PC-3 (cell line): ENCODE measurements at regions not wholly inside any gene's neighbourhood (a gene's known extent, or its start where the extent isn't known, plus 50 kb on each side); places are given as distances from the start of the nearest gene placed in this dataset.

Experiments used
- ATAC-seq: fragments of 200-7000 bp; cut with Tn5 transposase; 2 replicates; pipeline ENCODE4 v1.9.1; 2020; ENCODE audit warnings: mild to moderate bottlenecking, moderate library complexity
- BruUV-seq: library from RNA; stranded (reverse); fragments of 400-500 nt; replicated peaks from 2 replicates; lab custom pipeline; 2021; lab: Mats Ljungman, UMichigan
- CTCF ChIA-PET: fragments of 300-600 bp; sonication (Branson Sonifier 250); formaldehyde crosslinking; loops from one replicate; lab custom pipeline; 2022; ENCODE audit warnings: antibody characterized with exemption; lab: Charles Lee
- POLR2A ChIA-PET: fragments of 300-600 bp; sonication (Branson Sonifier 250); formaldehyde crosslinking; loops from one replicate; lab custom pipeline; 2022; ENCODE audit warnings: antibody characterized with exemption; ENCODE audit not compliant: unreplicated experiment; lab: Charles Lee
- DNase-seq: peaks from one replicate; pipeline ENCODE4 v3.0.0-alpha.2; 2015
- H2AFZ ChIP-seq: fragments of 300-600 bp; sonication (generic); 2 replicates; pipeline ENCODE4 v1.6.0; 2016; ENCODE audit warnings: antibody characterized with exemption, low read length
- H3F3A ChIP-seq: fragments of 300-600 bp; sonication (generic); one replicate; pipeline ENCODE4 v1.6.0; 2017; ENCODE audit warnings: antibody characterized with exemption, low read length, control low read depth, mild to moderate bottlenecking; ENCODE audit not compliant: unreplicated experiment
- H3K27ac ChIP-seq: fragments of 300-600 bp; sonication (generic); 2 replicates; pipeline ENCODE4 v1.5.1; 2016; ENCODE audit warnings: mild to moderate bottlenecking, low read length
- H3K27me3 ChIP-seq: fragments of 300-600 bp; sonication (generic); 2 replicates; pipeline ENCODE4 v1.6.1; 2016; ENCODE audit warnings: low read length, mixed read lengths
- H3K36me3 ChIP-seq: fragments of 300-600 bp; sonication (generic); 2 replicates; pipeline ENCODE4 v1.6.1; 2016; ENCODE audit warnings: low read depth, mixed run types, low read length, mixed read lengths
- H3K4me1 ChIP-seq: fragments of 300-600 bp; sonication (generic); 2 replicates; pipeline ENCODE4 v1.5.1; 2016; ENCODE audit warnings: low read length; ENCODE audit not compliant: insufficient read depth
- H3K4me2 ChIP-seq: fragments of 300-600 bp; sonication (generic); 2 replicates; pipeline ENCODE4 v1.6.0; 2016; ENCODE audit warnings: low read length
- H3K4me3 ChIP-seq: fragments of 300-600 bp; sonication (generic); 2 replicates; pipeline ENCODE4 v1.5.1; 2016; ENCODE audit warnings: mild to moderate bottlenecking, low read length, mixed read lengths
- H3K79me2 ChIP-seq: fragments of 300-600 bp; sonication (generic); 2 replicates; pipeline ENCODE4 v1.6.1; 2017; ENCODE audit warnings: low read length, mixed read lengths
- H3K9ac ChIP-seq: fragments of 300-600 bp; sonication (generic); 2 replicates; pipeline ENCODE4 v1.6.0; 2016; ENCODE audit warnings: mild to moderate bottlenecking, low read length
- H3K9me2 ChIP-seq: fragments of 300-600 bp; sonication (generic); replicated peaks from 2 replicates; pipeline ENCODE4 v1.6.1; 2016; ENCODE audit warnings: mixed run types, low read length, mixed read lengths
- H3K9me3 ChIP-seq: fragments of 300-600 bp; sonication (generic); 2 replicates; pipeline ENCODE4 v1.6.1; 2016; ENCODE audit warnings: low read length, mixed read lengths
- H4K20me1 ChIP-seq: fragments of 300-600 bp; sonication (generic); 2 replicates; pipeline ENCODE4 v1.6.1; 2016; ENCODE audit warnings: low read length, mixed read lengths
- EZH2 ChIP-seq: fragments of 300-600 bp; sonication (generic); IDR thresholded peaks from one replicate; pipeline ENCODE4 v1.6.1; 2017; ENCODE audit warnings: antibody characterized with exemption, mild to moderate bottlenecking, low read length; ENCODE audit not compliant: unreplicated experiment
- EZH2phosphoT487 ChIP-seq: fragments of 300-600 bp; sonication (generic); IDR thresholded peaks from 2 replicates; pipeline ENCODE4 v1.6.1; 2018; ENCODE audit warnings: mild to moderate bottlenecking, antibody characterized with exemption, low read length, borderline replicate concordance
- intact Hi-C: fragments of 100-400 bp; cut with micrococcal nuclease; formaldehyde crosslinking; loops from 2 replicates; pipeline ENCODE4 v1.9.0; 2023
- TF ChIP-seq, protein P1 (sequence below): fragments of 300-600 bp; sonication (generic); conservative IDR thresholded peaks from 2 replicates; pipeline ENCODE4 v1.5.1; 2017; ENCODE audit warnings: antibody characterized with exemption, low read depth, mild to moderate bottlenecking, low read length

DNA sequence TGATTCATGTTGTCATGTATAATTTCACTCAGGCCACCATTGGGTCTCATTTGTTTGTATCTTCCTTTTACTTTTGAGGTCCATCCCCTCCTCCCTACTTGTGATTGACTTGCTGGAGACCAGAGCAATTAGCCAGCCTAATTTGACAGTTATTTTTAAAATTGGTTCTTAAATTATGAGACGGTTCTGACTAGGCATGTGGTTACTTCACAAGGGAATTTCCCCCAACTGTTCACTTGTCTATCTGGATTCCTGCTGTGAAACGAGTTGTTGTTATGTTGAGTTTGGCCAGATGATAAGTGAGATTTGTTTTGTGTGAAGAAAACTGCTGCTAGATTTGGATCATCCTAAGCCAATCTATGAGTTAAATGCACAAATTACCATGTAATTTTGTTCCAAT is 359.1 kb downstream of the BARHL2 start:
- TF ChIP-seq EZH2 (no peak), EZH2phosphoT487 (no peak)
- TF ChIP-seq, protein P1, sequence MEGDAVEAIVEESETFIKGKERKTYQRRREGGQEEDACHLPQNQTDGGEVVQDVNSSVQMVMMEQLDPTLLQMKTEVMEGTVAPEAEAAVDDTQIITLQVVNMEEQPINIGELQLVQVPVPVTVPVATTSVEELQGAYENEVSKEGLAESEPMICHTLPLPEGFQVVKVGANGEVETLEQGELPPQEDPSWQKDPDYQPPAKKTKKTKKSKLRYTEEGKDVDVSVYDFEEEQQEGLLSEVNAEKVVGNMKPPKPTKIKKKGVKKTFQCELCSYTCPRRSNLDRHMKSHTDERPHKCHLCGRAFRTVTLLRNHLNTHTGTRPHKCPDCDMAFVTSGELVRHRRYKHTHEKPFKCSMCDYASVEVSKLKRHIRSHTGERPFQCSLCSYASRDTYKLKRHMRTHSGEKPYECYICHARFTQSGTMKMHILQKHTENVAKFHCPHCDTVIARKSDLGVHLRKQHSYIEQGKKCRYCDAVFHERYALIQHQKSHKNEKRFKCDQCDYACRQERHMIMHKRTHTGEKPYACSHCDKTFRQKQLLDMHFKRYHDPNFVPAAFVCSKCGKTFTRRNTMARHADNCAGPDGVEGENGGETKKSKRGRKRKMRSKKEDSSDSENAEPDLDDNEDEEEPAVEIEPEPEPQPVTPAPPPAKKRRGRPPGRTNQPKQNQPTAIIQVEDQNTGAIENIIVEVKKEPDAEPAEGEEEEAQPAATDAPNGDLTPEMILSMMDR: no peak
- H3K36me3 ChIP-seq: no peaks in the 10 kb centered on the region
- no peaks in the 10 kb centered on the region for H3K4me1 ChIP-seq
- H3K27me3 ChIP-seq: peaks cover 69% of the 10 kb centered on the region
- H3K9me3 ChIP-seq: no peaks in the 10 kb centered on the region
- H3K27ac ChIP-seq: no peak overlapping the region
- H3K9me2 ChIP-seq: no peaks in the 10 kb centered on the region
- no peak overlapping the region for H3K9ac ChIP-seq
- DNase-seq: no peak
- BruUV-seq: no TSS peak
- ATAC-seq: no peak
- no peaks in the 10 kb centered on the region for H4K20me1 ChIP-seq
- no peaks in the 10 kb centered on the region for H3F3A ChIP-seq
- ChIA-PET CTCF (no interaction called here), POLR2A (no interaction called here)
- H3K79me2 ChIP-seq: no peaks in the 10 kb centered on the region
- H3K4me3 ChIP-seq: no peak overlapping the region
- H2AFZ ChIP-seq: no peak overlapping the region
- intact Hi-C loops: no loop called here
- H3K4me2 ChIP-seq: no peak overlapping the region

DNA sequence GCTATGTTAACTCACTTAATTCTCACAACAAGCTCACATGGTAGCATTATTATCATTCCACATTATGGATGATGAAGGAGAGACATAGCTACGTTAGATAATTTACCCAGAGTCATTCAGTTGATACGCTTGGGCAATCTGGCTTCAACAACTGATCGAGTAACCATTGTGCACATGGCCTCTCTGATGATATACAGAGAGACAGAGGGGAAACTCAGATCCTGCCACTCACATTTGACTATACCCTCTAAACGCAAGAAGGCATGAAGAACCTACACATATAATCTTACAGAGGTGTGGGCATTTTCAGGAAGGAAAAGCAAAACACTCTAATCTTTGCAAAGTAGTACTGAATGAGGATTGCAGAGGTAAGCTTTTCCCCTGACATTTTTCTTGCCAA is 360.1 kb downstream of the BARHL2 start:
- no peak overlapping the region for H3K9ac ChIP-seq
- H3K4me3 ChIP-seq: no peak overlapping the region
- BruUV-seq: no TSS peak
- no peaks in the 10 kb centered on the region for H3F3A ChIP-seq
- no peaks in the 10 kb centered on the region for H3K9me3 ChIP-seq
- no peak overlapping the region for H3K4me2 ChIP-seq
- H3K36me3 ChIP-seq: no peaks in the 10 kb centered on the region
- H2AFZ ChIP-seq: no peak overlapping the region
- no peak overlapping the region for H3K27ac ChIP-seq
- ChIA-PET CTCF (no interaction called here), POLR2A (no interaction called here)
- intact Hi-C loops: no loop called here
- H3K27me3 ChIP-seq: peaks cover 59% of the 10 kb centered on the region
- no peak for TF ChIP-seq EZH2phosphoT487
- no peak for TF ChIP-seq EZH2
- TF ChIP-seq, protein P1: no peak
- no peak for ATAC-seq
- DNase-seq: no peak
- no peaks in the 10 kb centered on the region for H3K9me2 ChIP-seq
- H4K20me1 ChIP-seq: no peaks in the 10 kb centered on the region
- H3K4me1 ChIP-seq: no peaks in the 10 kb centered on the region
- no peaks in the 10 kb centered on the region for H3K79me2 ChIP-seq

DNA sequence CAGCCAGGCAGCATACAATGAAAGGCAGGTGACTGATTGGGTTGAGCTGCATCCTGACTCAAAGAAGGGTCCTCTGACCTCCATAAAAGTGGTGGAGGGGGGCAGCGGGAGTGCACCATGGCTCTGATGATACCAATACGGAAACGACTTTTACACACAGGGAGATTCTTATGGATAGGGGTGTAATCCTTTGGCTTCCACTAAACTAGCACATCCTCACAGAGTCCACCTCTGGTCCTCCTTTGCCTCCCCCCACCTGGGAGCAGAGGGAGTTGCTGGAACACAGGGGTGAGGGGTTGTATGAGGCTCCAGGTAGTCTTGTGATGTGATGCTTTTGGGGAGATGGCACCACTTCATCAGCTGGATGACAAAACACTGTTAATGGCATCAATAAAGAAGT is 361.0 kb downstream of the BARHL2 start:
- no peaks in the 10 kb centered on the region for H3K9me3 ChIP-seq
- peaks cover 50% of the 10 kb centered on the region for H3K27me3 ChIP-seq
- no peaks in the 10 kb centered on the region for H4K20me1 ChIP-seq
- intact Hi-C loops: no loop called here
- H2AFZ ChIP-seq: no peak overlapping the region
- no peak overlapping the region for H3K9ac ChIP-seq
- DNase-seq: no peak
- no peak overlapping the region for H3K27ac ChIP-seq
- H3K79me2 ChIP-seq: no peaks in the 10 kb centered on the region
- TF ChIP-seq EZH2 (no peak), EZH2phosphoT487 (no peak)
- TF ChIP-seq, protein P1: no peak
- ChIA-PET POLR2A (no interaction called here), CTCF (no interaction called here)
- no peaks in the 10 kb centered on the region for H3K9me2 ChIP-seq
- no peaks in the 10 kb centered on the region for H3F3A ChIP-seq
- ATAC-seq: no peak
- H3K4me3 ChIP-seq: no peak overlapping the region
- H3K36me3 ChIP-seq: no peaks in the 10 kb centered on the region
- no TSS peak for BruUV-seq
- no peak overlapping the region for H3K4me2 ChIP-seq
- H3K4me1 ChIP-seq: no peaks in the 10 kb centered on the region
